ENCODE measurements at regions not wholly inside any gene's neighbourhood (a gene's known extent, or its start where the extent isn't known, plus 50 kb on each side); places are given as distances from the start of the nearest gene placed in this dataset.

- no peak overlapping the region for H3K27ac ChIP-seq
- no peaks in the 10 kb centered on the region for H3K27me3 ChIP-seq
- DNase-seq = no peak
- H3K9me3 ChIP-seq = no peaks in the 10 kb centered on the region
- TF ChIP-seq POLR2A (IDR thresholded peaks at IDR 0.05) (no peak), CTCF (IDR thresholded peaks at IDR 0.05) (no peak)
- H3K4me3 ChIP-seq = no peak overlapping the region
- intact Hi-C loops (cut with DNase I; ENCODE audit: low total_unique reads) = no loop called here
- no peaks in the 10 kb centered on the region for H3K4me1 ChIP-seq
- no peaks in the 10 kb centered on the region for H3K36me3 ChIP-seq
These were observed 120.0 kb upstream of the GRIA3 start for GRCh38 chrX:123064053-123064452.

GRCh38 chrX:123072686-123073385 lies 111.2 kb upstream of the GRIA3 start:
- Histone ChIP-seq H3K27me3 (no peaks in the 10 kb centered on the region), H3K36me3 (no peaks in the 10 kb centered on the region), H3K27ac (no peak overlapping the region), H3K4me1 (no peaks in the 10 kb centered on the region), H3K4me3 (no peak overlapping the region), H3K9me3 (no peaks in the 10 kb centered on the region)
- DNase-seq = no peak
- TF ChIP-seq CTCF (IDR thresholded peaks at IDR 0.05) = no peak
- TF ChIP-seq POLR2A (IDR thresholded peaks at IDR 0.05) = no peak
- intact Hi-C loops (cut with DNase I; ENCODE audit: low total_unique reads) = no loop called here

GRCh38 chrX:123075947-123076561 lies 108.0 kb upstream of the GRIA3 start:
- Histone ChIP-seq H3K4me3 (no peak overlapping the region), H3K9me3 (no peaks in the 10 kb centered on the region), H3K27me3 (no peaks in the 10 kb centered on the region), H3K27ac (no peak overlapping the region), H3K36me3 (no peaks in the 10 kb centered on the region), H3K4me1 (no peaks in the 10 kb centered on the region)
- DNase-seq = no peak
- intact Hi-C loops (cut with DNase I; ENCODE audit: low total_unique reads) = no loop called here
- TF ChIP-seq POLR2A (IDR thresholded peaks at IDR 0.05) (no peak), CTCF (IDR thresholded peaks at IDR 0.05) (no peak)

- Histone ChIP-seq H3K4me3 (no peak overlapping the region), H3K4me1 (no peaks in the 10 kb centered on the region), H3K9me3 (no peaks in the 10 kb centered on the region), H3K36me3 (no peaks in the 10 kb centered on the region), H3K27ac (no peak overlapping the region), H3K27me3 (no peaks in the 10 kb centered on the region)
- DNase-seq = no peak
- TF ChIP-seq POLR2A (IDR thresholded peaks at IDR 0.05) = no peak
- TF ChIP-seq CTCF (IDR thresholded peaks at IDR 0.05) = no peak
- intact Hi-C loops (cut with DNase I; ENCODE audit: low total_unique reads) = no loop called here
These were observed 106.4 kb upstream of the GRIA3 start for GRCh38 chrX:123077631-123078030.

DNA sequence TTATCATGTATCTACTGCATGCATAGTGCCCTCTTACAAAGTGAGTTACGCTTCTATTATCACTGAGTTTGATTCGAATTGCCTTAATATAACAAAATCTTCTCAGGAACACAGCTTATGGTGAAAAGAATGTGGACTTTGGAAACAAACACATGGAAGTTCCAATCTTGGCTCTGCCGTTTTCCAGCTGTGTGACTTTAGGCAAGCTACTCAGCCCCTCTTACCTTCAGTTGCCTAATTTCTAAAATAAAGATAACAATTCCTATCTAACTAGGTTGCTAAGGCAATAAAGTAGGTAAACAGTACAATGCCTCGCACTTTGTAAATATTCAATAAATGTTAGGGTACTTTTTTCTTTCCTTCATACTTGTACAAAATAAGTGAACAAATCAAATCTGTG lies 104.0 kb upstream of the GRIA3 start:
- Histone ChIP-seq H3K36me3 (no peaks in the 10 kb centered on the region), H3K27ac (no peak overlapping the region), H3K9me3 (no peaks in the 10 kb centered on the region), H3K4me1 (no peaks in the 10 kb centered on the region), H3K4me3 (no peak overlapping the region), H3K27me3 (no peaks in the 10 kb centered on the region)
- TF ChIP-seq POLR2A (IDR thresholded peaks at IDR 0.05) = no peak
- TF ChIP-seq CTCF (IDR thresholded peaks at IDR 0.05) = no peak
- intact Hi-C loops (cut with DNase I; ENCODE audit: low total_unique reads) = no loop called here
- no peak for DNase-seq
